Esophagus muscularis mucosa (tissue), 4 donors: ENCODE measurements at regions not wholly inside any gene's neighbourhood (a gene's known extent, or its start where the extent isn't known, plus 50 kb on each side); places are given as distances from the start of the nearest gene placed in this dataset.

Experiments used
- DNase-seq: peaks from one replicate; pipeline ENCODE4 v3.0.0-alpha.2; 2017; ENCODE audit errors: extremely low spot score
- H3K27ac ChIP-seq, 4 donors: fragments of 200-600 bp; sonication (generic); replicated peaks in 1 of 4; 1 replicate in 3 of 4; 2 replicates in 1 of 4; pipeline ENCODE4 v1.5.1; 2016 to 2019; ENCODE audit warnings: mild to moderate bottlenecking in 1 of 4
- H3K27me3 ChIP-seq, 4 donors: fragments of 200-600 bp; sonication (generic); one replicate each; pipeline versions ENCODE4 v1.5.1 to v1.6.0; 2016 to 2019
- H3K36me3 ChIP-seq, 4 donors: fragments of 200-600 bp; sonication (generic); one replicate each; pipeline ENCODE4 v1.5.1; 2016 to 2019
- H3K4me1 ChIP-seq, 4 donors: fragments of 200-600 bp; sonication (generic); one replicate each; pipeline ENCODE4 v1.5.1; 2016 to 2019
- H3K4me3 ChIP-seq, 4 donors: fragments of 200-600 bp; sonication (generic); 1 replicate in 2 of 4; 2 replicates in 2 of 4; pipeline ENCODE4 v1.5.1; 2016 to 2019; ENCODE audit warnings: mild to moderate bottlenecking in 4 of 4, moderate library complexity in 1 of 4
- H3K9me3 ChIP-seq, 4 donors: fragments of 200-600 bp; sonication (generic); 1 replicate in 3 of 4; 2 replicates in 1 of 4; pipeline ENCODE4 v1.5.1; 2016 to 2019
- EP300 ChIP-seq: sonication (generic); formaldehyde crosslinking; IDR thresholded peaks from one replicate; pipeline ENCODE4 v1.6.1; 2017; ENCODE audit warnings: antibody characterized with exemption
- POLR2A ChIP-seq: fragments of 450-650 bp; IDR thresholded peaks from one replicate; pipeline ENCODE4 v1.6.1; 2017; ENCODE audit warnings: antibody characterized with exemption, moderate library complexity, mild to moderate bottlenecking, low read depth
- POLR2AphosphoS5 ChIP-seq, 2 donors: sonication (generic); formaldehyde crosslinking; IDR thresholded peaks; one replicate each; pipeline ENCODE4 v1.6.1; 2017; ENCODE audit warnings: antibody characterized with exemption in 2 of 2
- WGBS: methylation state at CpG from one replicate; pipeline ENCODE4 v1.1.5; 2018; 5-methylcytosine and 5-hydroxymethylcytosine counted together
- intact Hi-C: fragments of 100-400 bp; cut with DNase I; formaldehyde crosslinking; loops from one replicate; pipeline ENCODE4 v1.15.1; 2023
- TF ChIP-seq, protein P1 (sequence below), 3 experiments: fragments of 200-600 bp in 2 of 3; fragments of 450-650 bp in 1 of 3; sonication (generic) in 2 of 3; IDR thresholded peaks; one replicate each; pipeline ENCODE4 v1.5.1; 2017 to 2019; ENCODE audit warnings: antibody characterized with exemption in 3 of 3, mild to moderate bottlenecking in 2 of 3, moderate library complexity in 1 of 3

DNA sequence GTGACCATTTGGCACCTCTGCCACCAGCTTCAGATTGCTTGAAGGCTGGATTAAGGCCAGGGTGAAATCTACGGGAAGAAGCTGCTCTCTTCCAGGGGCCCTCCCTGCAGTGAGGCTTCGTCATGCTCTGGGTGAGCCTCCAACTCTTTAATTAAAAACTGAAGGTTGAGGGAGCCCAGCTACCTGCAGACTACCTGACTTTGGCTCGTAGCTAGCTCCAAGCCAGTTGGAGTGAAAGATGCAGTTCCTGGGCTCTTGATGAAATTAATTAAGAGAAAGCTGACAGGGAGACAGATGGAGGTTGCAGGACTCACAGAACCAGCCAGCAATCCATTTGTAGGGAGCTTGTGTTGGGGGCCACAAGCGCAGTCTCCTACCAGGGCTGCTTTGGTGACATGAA lies 168.5 kb upstream of the SFSWAP start:
- Histone ChIP-seq H3K4me3 (no peak overlapping the region), H3K27ac (no peak overlapping the region), H3K36me3 (no peaks in the 10 kb centered on the region), H3K4me1 (no peaks in the 10 kb centered on the region), H3K27me3 (peaks cover 0 to 15% (median 0%) of the 10 kb centered on the region in 4 donors), H3K9me3 (peaks cover 0 to 4% (median 0%) of the 10 kb centered on the region in 4 donors)
- 67% methylated on average over 4 of the region's 4 CpGs for WGBS
- intact Hi-C loops = no loop called here
- TF ChIP-seq POLR2A (no peak), POLR2AphosphoS5 (IDR thresholded peaks at IDR 0.05) (no peak)
- TF ChIP-seq, protein P1, sequence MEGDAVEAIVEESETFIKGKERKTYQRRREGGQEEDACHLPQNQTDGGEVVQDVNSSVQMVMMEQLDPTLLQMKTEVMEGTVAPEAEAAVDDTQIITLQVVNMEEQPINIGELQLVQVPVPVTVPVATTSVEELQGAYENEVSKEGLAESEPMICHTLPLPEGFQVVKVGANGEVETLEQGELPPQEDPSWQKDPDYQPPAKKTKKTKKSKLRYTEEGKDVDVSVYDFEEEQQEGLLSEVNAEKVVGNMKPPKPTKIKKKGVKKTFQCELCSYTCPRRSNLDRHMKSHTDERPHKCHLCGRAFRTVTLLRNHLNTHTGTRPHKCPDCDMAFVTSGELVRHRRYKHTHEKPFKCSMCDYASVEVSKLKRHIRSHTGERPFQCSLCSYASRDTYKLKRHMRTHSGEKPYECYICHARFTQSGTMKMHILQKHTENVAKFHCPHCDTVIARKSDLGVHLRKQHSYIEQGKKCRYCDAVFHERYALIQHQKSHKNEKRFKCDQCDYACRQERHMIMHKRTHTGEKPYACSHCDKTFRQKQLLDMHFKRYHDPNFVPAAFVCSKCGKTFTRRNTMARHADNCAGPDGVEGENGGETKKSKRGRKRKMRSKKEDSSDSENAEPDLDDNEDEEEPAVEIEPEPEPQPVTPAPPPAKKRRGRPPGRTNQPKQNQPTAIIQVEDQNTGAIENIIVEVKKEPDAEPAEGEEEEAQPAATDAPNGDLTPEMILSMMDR (IDR thresholded peaks at IDR 0.05) = no peak
- DNase-seq = no peak

DNA sequence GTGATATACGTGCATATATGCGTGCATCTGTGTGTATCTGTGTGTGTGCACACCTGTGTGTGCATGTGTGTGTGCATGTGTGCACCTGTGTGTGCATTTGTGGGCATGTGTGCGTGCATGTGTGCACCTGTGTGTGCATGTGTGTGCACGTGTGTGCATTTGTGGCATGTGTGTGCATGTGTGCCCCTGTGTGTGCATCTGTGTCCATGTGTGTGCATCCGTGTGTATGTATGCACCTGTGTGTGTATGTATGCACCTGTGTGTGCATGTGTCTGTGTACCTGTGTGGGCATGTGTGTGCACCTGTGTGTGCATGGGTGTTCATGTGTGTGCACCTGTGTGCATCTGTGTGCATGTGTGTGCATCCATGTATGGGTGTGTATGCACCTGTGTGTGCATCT lies 167.8 kb upstream of the SFSWAP start:
- no peak overlapping the region for H3K4me3 ChIP-seq
- DNase-seq = no peak
- no peak for TF ChIP-seq POLR2AphosphoS5 (IDR thresholded peaks at IDR 0.05)
- TF ChIP-seq, protein P1 (IDR thresholded peaks at IDR 0.05) = no peak
- TF ChIP-seq POLR2A = no peak
- TF ChIP-seq EP300 = no peak
- H3K27me3 ChIP-seq = peaks cover 0 to 22% (median 0%) of the 10 kb centered on the region in 4 donors
- 87% methylated on average over 5 of the region's 5 CpGs for WGBS
- no peaks in the 10 kb centered on the region for H3K4me1 ChIP-seq
- no peaks in the 10 kb centered on the region for H3K36me3 ChIP-seq
- peaks cover 0 to 4% (median 0%) of the 10 kb centered on the region in 4 donors for H3K9me3 ChIP-seq
- H3K27ac ChIP-seq = no peak overlapping the region
- intact Hi-C loops = no loop called here

DNA sequence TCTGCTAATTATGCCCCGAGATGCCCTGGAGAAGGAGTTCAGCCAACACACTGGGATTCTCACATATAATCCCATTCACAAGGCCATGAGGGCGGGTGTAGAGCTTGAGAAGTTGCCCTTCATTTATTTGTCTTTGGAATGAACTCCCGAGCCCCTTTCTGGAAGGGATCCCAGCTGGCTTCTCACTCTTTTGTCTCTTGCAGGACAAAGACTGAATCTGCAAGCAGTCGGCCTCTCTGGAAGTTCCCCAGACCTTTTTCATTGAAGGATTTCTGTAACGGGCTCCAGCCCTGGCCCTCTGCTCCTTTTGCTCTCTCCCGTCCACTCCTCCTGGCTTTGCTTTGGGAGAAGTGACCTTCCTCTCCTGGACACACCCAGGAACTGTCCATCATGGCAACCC lies 163.3 kb upstream of the SFSWAP start:
- intact Hi-C loops = no loop called here

DNA sequence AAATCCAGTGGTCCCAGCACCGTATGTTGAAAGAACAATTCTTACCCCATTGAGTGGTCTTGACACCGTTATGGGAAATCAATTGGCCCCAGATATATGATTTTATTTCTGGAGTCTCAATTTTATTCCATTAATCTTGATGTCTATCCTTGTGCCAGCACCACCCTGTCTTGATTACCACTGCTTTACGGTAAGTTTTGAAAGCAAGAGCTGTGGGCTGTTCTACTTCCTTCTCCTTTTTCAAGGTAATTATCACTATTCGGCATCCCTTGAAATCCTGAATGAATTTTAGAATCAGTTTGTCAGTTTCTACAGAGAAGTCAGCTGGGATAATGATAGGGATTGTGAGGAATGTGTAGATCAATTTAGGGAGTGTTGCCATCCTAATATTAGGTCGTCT lies 160.8 kb upstream of the SFSWAP start:
- Histone ChIP-seq H3K27ac (no peak overlapping the region), H3K27me3 (peaks cover 0 to 39% (median 0%) of the 10 kb centered on the region in 4 donors), H3K36me3 (no peaks in the 10 kb centered on the region), H3K9me3 (no peaks in the 10 kb centered on the region), H3K4me1 (no peaks in the 10 kb centered on the region), H3K4me3 (no peak overlapping the region)
- TF ChIP-seq EP300 (no peak), POLR2AphosphoS5 (IDR thresholded peaks at IDR 0.05) (no peak)
- TF ChIP-seq, protein P1 (IDR thresholded peaks at IDR 0.05) = no peak
- WGBS = 70% methylated on average over 5 of the region's 5 CpGs
- no peak for DNase-seq
- intact Hi-C loops = no loop called here

More for the DNA sequence above, 163.3 kb upstream of the SFSWAP start:
- no peak for DNase-seq
- H3K4me1 ChIP-seq = no peaks in the 10 kb centered on the region
- TF ChIP-seq POLR2AphosphoS5 (IDR thresholded peaks at IDR 0.05) (no peak), POLR2A (no peak), EP300 (no peak)
- TF ChIP-seq, protein P1 (IDR thresholded peaks at IDR 0.05) = no peak
- H3K27ac ChIP-seq = no peak overlapping the region
- H3K36me3 ChIP-seq = no peaks in the 10 kb centered on the region
- WGBS = 52% methylated on average over 6 of the region's 6 CpGs
- H3K9me3 ChIP-seq = peaks cover 0 to 4% (median 0%) of the 10 kb centered on the region in 4 donors
- peaks cover 0 to 27% (median 0%) of the 10 kb centered on the region in 4 donors for H3K27me3 ChIP-seq
- H3K4me3 ChIP-seq = no peak overlapping the region
